Sciatic nerve (tissue), 2 donors: ENCODE measurements at regions not wholly inside any gene's neighbourhood (a gene's known extent, or its start where the extent isn't known, plus 50 kb on each side); places are given as distances from the start of the nearest gene placed in this dataset.

Experiments
- ATAC-seq: fragments of 200-7000 bp; cut with Tn5 transposase; one replicate; pipeline ENCODE4 v1.9.1; 2020; ENCODE audit warnings: mild to moderate bottlenecking, moderate library complexity
- DNase-seq: peaks from one replicate; pipeline ENCODE4 v3.0.0-alpha.2; 2020; ENCODE audit warnings: low spot score
- intact Hi-C: fragments of 100-400 bp; cut with DNase I; formaldehyde crosslinking; loops from one replicate; pipeline ENCODE4 v1.14.2; 2022
- donor health status: DM: no; HTN: no; CAD: no.
- donor health status: DM: no; HTN: no; CAD: no.

DNA sequence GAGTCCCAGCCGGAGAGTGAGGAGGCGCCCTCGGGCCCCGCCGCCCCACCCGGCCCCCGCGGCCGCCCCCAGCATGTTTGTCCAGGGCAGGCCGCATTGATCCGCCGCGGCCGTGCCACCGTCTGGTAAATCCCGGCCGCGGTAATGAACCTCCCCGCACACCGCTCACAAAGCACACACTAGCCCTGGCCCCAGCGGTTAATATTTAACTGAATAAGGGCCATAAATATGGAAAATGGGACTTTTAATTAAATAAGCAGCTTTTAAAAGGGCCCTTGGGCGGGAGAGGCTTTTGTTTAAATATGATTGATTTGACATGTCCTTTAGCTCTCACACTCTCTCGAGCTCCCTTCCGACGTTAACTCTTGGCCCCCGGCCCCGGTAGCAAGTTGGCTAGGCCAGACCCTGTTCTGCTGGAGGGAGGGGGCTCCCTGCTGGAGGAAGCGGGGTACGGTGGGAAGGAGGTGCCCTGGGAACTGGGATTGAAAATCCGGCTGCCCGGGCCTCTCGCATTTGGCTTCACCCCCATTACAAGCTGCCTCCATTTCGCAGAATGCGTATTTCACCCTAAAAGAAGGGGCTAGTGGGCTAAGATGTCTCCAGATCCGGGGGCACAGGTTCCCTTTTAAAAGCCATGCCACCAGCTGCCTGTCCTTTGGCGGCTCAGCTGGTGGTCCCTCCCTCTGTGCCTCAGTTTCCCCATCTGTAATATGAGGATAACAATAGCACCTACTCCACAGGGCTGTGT lies 199.8 kb downstream of the RBM19 start:
- DNase-seq (no peak), ATAC-seq (no peak)
- intact Hi-C loops, result loop anchor here (5.0 kb wide), 1 partner anchor 731 kb away; no protein-coding TSS in a partner anchor

DNA sequence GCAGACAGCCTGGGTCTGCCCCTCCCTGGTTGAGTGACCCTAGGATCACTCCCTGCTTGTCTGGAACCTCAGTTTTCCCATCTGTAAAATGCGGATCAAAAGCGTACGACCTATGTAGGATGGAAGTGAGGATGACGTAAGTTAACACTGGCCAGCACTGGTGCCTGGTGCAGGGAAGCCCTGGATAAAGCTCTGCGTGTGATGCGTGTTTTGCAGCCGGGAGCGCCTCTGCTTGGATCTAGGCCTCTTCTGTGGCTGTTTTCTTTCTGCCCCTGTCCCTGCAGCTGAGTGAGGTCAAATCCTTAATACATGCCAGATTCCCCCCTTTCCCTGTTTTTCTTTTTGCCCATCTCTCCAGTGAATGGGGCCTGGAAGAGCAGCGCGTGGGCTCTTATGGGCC lies 201.5 kb downstream of the RBM19 start:
- no peak for DNase-seq
- no peak for ATAC-seq
- intact Hi-C loops, result loop anchor here (5.0 kb wide), 1 partner anchor 733 kb away; no protein-coding TSS in a partner anchor

GRCh38 chr12:113762882-113763816 lies 203.0 kb downstream of the RBM19 start:
- no peak for DNase-seq
- intact Hi-C loops, result no loop called here
- no peak for ATAC-seq

DNA sequence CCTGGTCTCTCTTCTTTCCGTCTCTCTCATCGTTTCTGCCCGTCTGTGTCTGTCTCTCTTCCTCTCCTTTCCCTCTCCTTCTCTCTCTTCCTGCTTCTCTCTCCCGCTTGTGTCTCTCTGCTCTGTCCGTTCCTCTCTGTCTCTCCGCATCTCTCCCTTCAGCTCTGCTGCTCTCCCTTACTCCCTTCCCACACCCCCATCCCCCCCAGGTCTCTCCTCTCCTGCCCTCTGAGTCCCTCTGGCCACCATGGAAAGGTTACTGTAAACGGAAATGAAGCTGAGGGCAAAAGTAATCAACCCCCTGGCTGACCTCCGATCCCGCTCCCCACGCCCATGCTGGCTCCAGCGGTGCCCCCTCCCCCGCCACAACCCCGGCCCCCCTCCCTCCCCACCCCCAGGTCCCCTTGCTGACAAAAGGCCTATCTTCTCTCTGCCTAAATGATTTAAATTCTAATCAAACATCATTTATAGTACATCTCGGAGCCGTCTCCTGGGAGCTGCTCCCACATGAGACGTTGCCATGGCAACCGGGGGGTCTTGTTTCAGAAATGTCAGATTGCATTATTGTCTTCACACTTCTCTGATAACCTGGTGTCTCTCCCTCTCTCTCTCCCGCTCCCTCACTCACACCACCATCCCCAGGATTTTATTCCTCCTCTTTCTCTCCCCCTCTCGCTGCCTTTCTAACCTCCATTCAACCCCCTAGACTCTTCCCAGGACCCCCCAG lies 203.8 kb downstream of the RBM19 start:
- DNase-seq (no peak), ATAC-seq (no peak)
- intact Hi-C loops, result no loop called here

GRCh38 chr12:113759135-113759534 lies 207.0 kb downstream of the RBM19 start:
- ATAC-seq, result no peak
- DNase-seq, result no peak
- intact Hi-C loops, result no loop called here

DNA sequence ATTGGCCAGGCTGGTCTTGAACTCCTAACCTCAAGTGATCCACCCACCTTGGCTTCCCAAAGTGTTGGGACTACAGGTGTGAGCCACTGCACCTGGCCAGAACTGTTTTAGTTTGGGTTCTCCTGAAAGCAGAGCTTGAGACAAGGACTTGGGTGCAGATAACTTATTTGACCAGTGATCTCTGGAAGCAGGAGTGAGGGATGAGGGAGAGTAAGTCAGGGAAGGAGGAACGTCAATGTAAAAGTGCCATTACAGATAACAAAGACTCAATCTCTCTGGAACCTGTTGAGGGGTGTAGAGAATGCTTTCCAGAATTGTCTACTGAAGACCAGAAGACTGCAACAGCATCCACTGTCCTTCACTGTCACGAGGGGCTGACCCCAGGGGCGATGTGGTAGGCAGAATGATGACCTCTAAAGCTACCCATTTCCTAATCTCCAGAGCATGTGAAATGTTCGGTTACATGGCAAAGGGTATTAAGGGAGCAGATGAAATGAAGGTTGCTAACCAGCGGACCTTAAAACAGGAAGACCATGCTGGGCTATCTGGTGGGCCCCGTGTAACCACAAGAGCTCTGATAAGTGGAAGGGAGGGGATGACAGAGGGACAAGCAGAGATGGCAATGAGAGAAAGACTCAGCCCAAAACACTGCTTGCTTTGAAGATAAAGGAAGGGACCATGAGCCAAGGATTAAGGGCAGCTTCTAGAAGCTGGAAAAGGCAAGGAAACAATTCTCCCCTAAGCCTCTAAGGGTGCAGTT lies 207.8 kb downstream of the RBM19 start:
- no peak for DNase-seq
- intact Hi-C loops, result no loop called here

DNA sequence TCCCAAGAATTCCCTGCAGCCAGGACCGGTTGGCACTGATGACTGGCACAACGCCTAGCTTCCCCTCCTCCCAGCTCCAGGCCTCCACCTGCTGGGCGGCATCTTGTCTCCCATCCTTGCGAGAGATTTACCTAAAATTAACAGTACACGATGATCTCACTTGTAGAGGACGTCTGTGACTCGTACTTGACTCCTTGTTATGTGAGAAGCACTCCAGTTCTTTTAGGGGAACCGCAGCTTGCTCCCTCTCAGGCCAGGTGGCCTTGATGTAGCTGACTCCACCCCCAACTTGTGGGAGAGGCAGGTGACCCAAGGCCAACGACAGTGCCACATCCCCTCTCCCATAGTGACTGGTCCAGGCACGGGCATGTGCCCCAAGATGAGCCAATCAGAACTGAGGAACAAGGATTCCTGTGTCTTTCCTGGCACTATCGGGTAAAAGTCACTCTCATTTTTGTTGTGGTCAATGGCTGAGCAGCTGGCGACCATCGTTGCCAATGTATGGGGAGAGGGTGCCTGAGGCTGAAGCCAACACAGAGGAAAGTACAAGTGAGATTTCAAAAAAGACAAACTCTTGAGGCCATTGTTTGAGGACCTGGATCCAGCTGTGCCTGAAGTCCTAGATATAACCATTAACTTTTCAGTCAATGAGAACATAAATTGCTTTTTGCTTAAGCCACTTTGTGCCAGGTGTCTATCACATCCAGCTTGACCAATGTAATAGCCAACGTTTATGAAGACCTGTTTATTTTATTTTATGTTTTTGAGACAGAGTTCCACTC lies 208.7 kb downstream of the RBM19 start:
- intact Hi-C loops, result no loop called here
- no peak for ATAC-seq
- DNase-seq, result no peak

More for the DNA sequence above, 207.8 kb downstream of the RBM19 start:
- no peak for ATAC-seq

DNA sequence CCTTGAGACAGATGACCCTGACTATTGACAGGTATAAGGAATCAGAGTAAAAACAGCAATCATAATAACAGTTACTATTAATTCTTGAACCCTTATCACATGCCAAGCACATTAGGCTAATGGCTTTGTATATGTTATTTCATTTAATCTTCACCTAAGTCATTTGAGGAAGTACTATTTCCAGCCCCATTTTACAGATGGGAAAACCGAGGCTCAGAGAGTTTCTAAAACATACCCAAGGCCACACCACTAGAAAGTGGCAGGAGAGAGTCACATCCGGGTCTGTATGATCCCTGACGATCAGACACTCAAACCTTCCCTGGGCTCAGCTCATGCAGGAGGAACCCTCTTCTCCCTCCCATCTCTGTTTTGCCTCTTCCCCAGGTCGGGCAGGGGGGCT lies 209.5 kb downstream of the RBM19 start:
- ATAC-seq (no peak), DNase-seq (no peak)
- intact Hi-C loops, result no loop called here

- DNase-seq (no peak), ATAC-seq (no peak)
- intact Hi-C loops, result no loop called here
These were observed 211.0 kb downstream of the RBM19 start for GRCh38 chr12:113755098-113755497.

DNA sequence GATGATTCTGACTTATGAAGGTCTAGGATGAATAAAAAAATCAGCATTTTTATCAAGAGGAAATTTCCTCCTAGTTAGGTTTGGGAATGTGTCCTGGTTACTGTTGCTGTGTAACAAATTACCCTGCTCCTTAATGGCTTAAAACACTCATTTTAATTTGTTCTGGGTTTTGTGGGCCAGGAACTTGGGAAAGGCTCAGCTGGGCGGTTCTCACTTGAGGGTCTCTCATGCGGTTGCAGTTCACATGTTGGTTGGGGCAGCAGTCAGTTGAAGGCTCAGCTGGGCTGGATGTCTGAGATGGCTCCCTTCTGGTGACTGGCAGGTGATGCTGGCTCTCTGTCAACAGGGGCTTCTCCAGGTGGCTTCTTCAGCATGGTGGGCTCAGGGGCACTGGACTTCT lies 214.6 kb downstream of the RBM19 start:
- intact Hi-C loops, result no loop called here
- DNase-seq (no peak), ATAC-seq (no peak)

GRCh38 chr12:113749433-113749815 lies 216.7 kb downstream of the RBM19 start:
- ATAC-seq, result no peak
- DNase-seq, result no peak
- intact Hi-C loops, result no loop called here

- intact Hi-C loops, result no loop called here
- ATAC-seq (no peak), DNase-seq (no peak)
These were observed 217.3 kb downstream of the RBM19 start for GRCh38 chr12:113748707-113749432.

GRCh38 chr12:113747017-113747416 lies 219.1 kb downstream of the RBM19 start:
- no peak for DNase-seq
- intact Hi-C loops, result no loop called here
- ATAC-seq, result no peak

- intact Hi-C loops, result no loop called here
- ATAC-seq (no peak), DNase-seq (no peak)
These were observed 221.2 kb downstream of the RBM19 start for GRCh38 chr12:113744802-113745395.

DNA sequence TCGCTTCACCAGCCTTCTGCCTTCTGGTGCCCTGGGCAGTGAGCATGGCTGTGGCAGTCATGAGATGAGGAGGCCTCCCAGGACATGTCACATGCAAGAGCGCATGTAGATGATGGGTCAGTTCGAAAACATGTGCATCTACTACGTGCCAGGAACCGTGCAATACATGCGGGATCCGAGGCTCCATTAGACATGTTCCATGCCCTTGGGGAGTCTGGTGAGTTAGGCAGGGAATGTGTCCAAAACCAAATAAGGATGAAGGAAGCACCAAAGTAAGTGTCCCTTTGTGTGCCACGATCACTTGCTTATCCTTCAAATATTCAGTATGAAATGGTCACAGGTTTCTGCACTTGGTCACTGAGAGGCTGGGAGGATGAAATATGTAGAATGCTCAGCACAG lies 223.3 kb downstream of the RBM19 start:
- DNase-seq (no peak), ATAC-seq (no peak)
- intact Hi-C loops, result no loop called here

- intact Hi-C loops, result no loop called here
These were observed 225.4 kb downstream of the RBM19 start for GRCh38 chr12:113740699-113741098.

GRCh38 chr12:113735131-113735530 lies 231.0 kb downstream of the RBM19 start:
- DNase-seq (no peak), ATAC-seq (no peak)
- intact Hi-C loops, result no loop called here

More at GRCh38 chr12:113740699-113741098, 225.4 kb downstream of the RBM19 start:
- no peak for ATAC-seq
- DNase-seq, result no peak
